K562 (cell line): ENCODE measurements at regions not wholly inside any gene's neighbourhood (a gene's known extent, or its start where the extent isn't known, plus 50 kb on each side); places are given as distances from the start of the nearest gene placed in this dataset.

Experiments used
- ATAC-seq: fragments of 200-7000 bp; cut with Tn5 transposase; 3 replicates; pipeline ENCODE4 v1.9.1; 2020; ENCODE audit warnings: moderate library complexity
- BruUV-seq: library from RNA; stranded (reverse); fragments of 400-500 nt; replicated peaks from 2 replicates; lab custom pipeline; 2021; lab: Mats Ljungman, UMichigan
- CTCF ChIA-PET: fragments of 300-600 bp; formaldehyde crosslinking; extraction: SDS; loops from one replicate; lab custom pipeline; 2021; ENCODE audit warnings: low intra/inter-chr PET ratio; lab: Yijun Ruan, JAX
- POLR2A ChIA-PET: fragments of 300-600, 350-650 bp; sonication (Branson Sonifier 250); formaldehyde crosslinking; extraction: SDS; loops from one replicate; lab custom pipeline; 2021; ENCODE audit warnings: antibody characterized with exemption, inconsistent platforms; lab: Yijun Ruan, JAX
- DNase-seq, 4 experiments: peaks; one replicate each; pipeline versions ENCODE4 v3.0.0 to v3.0.0-alpha.2; 2011 to 2018; ENCODE audit warnings: low spot score in 3 of 4, mixed read lengths in 3 of 4; ENCODE audit errors: extremely low read depth in 1 of 4
- FAIRE-seq: peaks from 2 replicates; lab custom pipeline; 2011; peaks lifted over from hg19 to GRCh38; lab: Jason Lieb, UNC
- H2AFZ ChIP-seq: 2 replicates; pipeline ENCODE4 v1.6.0; 2011; ENCODE audit warnings: low read depth, low read length, control low read depth, inconsistent platforms
- H3K27ac ChIP-seq: fragments of 200-600 bp; 3 replicates; pipeline ENCODE4 v1.8.0; 2011; ENCODE audit warnings: low read depth, mild to moderate bottlenecking, control low read depth, inconsistent platforms, low read length, moderate library complexity, mixed read lengths; ENCODE audit errors: extremely low read depth
- H3K27me3 ChIP-seq, 2 experiments: fragments of 300-600 bp in 1 of 2; 2 replicates in 1 of 2; 3 replicates in 1 of 2; pipeline versions ENCODE4 v1.6.0 to v1.8.0; 2011; ENCODE audit warnings: inconsistent platforms in 2 of 2, low read length in 2 of 2, mild to moderate bottlenecking in 1 of 2, mixed read lengths in 1 of 2, moderate library complexity in 1 of 2; ENCODE audit not compliant: control insufficient read depth in 2 of 2, insufficient read depth in 2 of 2
- H3K36me3 ChIP-seq: fragments of 300-600 bp; 3 replicates; pipeline ENCODE4 v1.8.0; 2011; ENCODE audit warnings: mild to moderate bottlenecking, low read length, inconsistent platforms; ENCODE audit not compliant: control insufficient read depth, insufficient read depth
- H3K4me1 ChIP-seq, 2 experiments: fragments of 200-600 bp in 1 of 2; replicated peaks in 1 of 2; 2 replicates in 1 of 2; 3 replicates in 1 of 2; pipeline versions ENCODE4 v1.5.1 to v1.8.0; 2011; ENCODE audit warnings: inconsistent platforms in 2 of 2, low read length in 2 of 2, mild to moderate bottlenecking in 1 of 2, mixed read lengths in 1 of 2, moderate library complexity in 1 of 2; ENCODE audit not compliant: control insufficient read depth in 2 of 2, insufficient read depth in 2 of 2
- H3K4me2 ChIP-seq: 2 replicates; pipeline ENCODE4 v1.6.1; 2011; ENCODE audit warnings: low read length, control low read depth, inconsistent platforms, mixed read lengths; ENCODE audit not compliant: insufficient read depth
- H3K4me3 ChIP-seq: fragments of 200-600 bp; sonication (generic), shearing (Covaris generic); 2 replicates; pipeline ENCODE4 v1.5.1; 2016; ENCODE audit warnings: control low read depth, inconsistent platforms
- H3K79me2 ChIP-seq: fragments of 200-600 bp; 3 replicates; pipeline ENCODE4 v1.8.0; 2011; ENCODE audit warnings: low read length, inconsistent platforms; ENCODE audit not compliant: control insufficient read depth, insufficient read depth
- H3K9ac ChIP-seq, 2 experiments: 2 replicates each; pipeline versions ENCODE4 v1.6.0 to v1.6.1; 2011; ENCODE audit warnings: low read depth in 2 of 2, low read length in 2 of 2, control low read depth in 1 of 2, inconsistent platforms in 1 of 2, mild to moderate bottlenecking in 1 of 2, mixed read lengths in 1 of 2; ENCODE audit not compliant: insufficient read depth in 1 of 2
- H3K9me1 ChIP-seq: one replicate; pipeline ENCODE4 v1.6.0; 2011; ENCODE audit warnings: inconsistent platforms, mild to moderate bottlenecking, low read length, moderate library complexity; ENCODE audit not compliant: control insufficient read depth, insufficient read depth
- H3K9me3 ChIP-seq: replicated peaks from 2 replicates; pipeline ENCODE4 v1.5.1; 2011; ENCODE audit warnings: low read depth, low read length, inconsistent platforms; ENCODE audit not compliant: control insufficient read depth, insufficient read depth
- H4K20me1 ChIP-seq: replicated peaks from 2 replicates; pipeline ENCODE4 v1.6.1; 2011; ENCODE audit warnings: low read length, inconsistent platforms, mixed read lengths; ENCODE audit not compliant: control insufficient read depth, insufficient read depth
- ASH1L ChIP-seq: fragments of 450-650 bp; IDR thresholded peaks from 2 replicates; pipeline ENCODE4 v1.6.1; 2018; ENCODE audit warnings: borderline replicate concordance, mild to moderate bottlenecking, low read depth; ENCODE audit not compliant: partially characterized antibody
- CEBPB ChIP-seq: fragments of 450-650 bp; IDR thresholded peaks from 2 replicates; pipeline ENCODE4 v1.6.1; 2016; ENCODE audit warnings: missing genetic modification characterization, missing compliant biosample characterization
- RBM39 ChIP-seq: fragments of 200-400 bp; formaldehyde crosslinking; optimal IDR thresholded peaks from 2 replicates; pipeline ENCODE3; 2018; ENCODE audit warnings: low read depth, low read length
- RFX1 ChIP-seq: fragments of 450-650 bp; IDR thresholded peaks from 2 replicates; pipeline ENCODE4 v1.6.1; 2016; ENCODE audit warnings: mild to moderate bottlenecking, moderate library complexity
- YBX1 ChIP-seq: fragments of 450-650 bp; IDR thresholded peaks from 2 replicates; pipeline ENCODE4 v1.7.1; 2016; ENCODE audit warnings: mild to moderate bottlenecking
- ZFP30 ChIP-seq: fragments of 250-450 bp; sonication (Bioruptor Pico); IDR thresholded peaks from 2 replicates; pipeline ENCODE4 v1.8.0; 2022; ENCODE audit warnings: moderate library complexity, mild to moderate bottlenecking, inconsistent platforms, borderline replicate concordance
- ZNF699 ChIP-seq: fragments of 250-450 bp; sonication (Bioruptor Pico); IDR thresholded peaks from 2 replicates; pipeline ENCODE4 v1.8.0; 2021; ENCODE audit warnings: mild to moderate bottlenecking, moderate library complexity; ENCODE audit not compliant: insufficient replicate concordance
- WGBS: fragments of 100-300 bp; shearing (Covaris generic); methylation state at CpG from one replicate; pipeline ENCODE4 v1.1.6; 2016; ENCODE audit warnings: low coverage, mixed read lengths; ENCODE audit not compliant: insufficient coverage; ENCODE audit errors: missing lambda C conversion rate; 5-methylcytosine and 5-hydroxymethylcytosine counted together
- in situ Hi-C: fragments of 300-500 bp; cut with MboI; formaldehyde crosslinking; loops from 4 replicates; pipeline ENCODE4 v1.15.0; 2018; ENCODE audit warnings: inconsistent platforms, mixed read lengths
- intact Hi-C: fragments of 100-400 bp; cut with micrococcal nuclease; formaldehyde crosslinking; loops from 2 replicates; pipeline ENCODE4 v1.14.2; 2022
- TF ChIP-seq, protein P1 (sequence below): fragments of 450-650 bp; formaldehyde crosslinking; IDR thresholded peaks from 2 replicates; pipeline ENCODE4 v1.4.0; 2022; ENCODE audit warnings: missing genetic modification characterization

DNA sequence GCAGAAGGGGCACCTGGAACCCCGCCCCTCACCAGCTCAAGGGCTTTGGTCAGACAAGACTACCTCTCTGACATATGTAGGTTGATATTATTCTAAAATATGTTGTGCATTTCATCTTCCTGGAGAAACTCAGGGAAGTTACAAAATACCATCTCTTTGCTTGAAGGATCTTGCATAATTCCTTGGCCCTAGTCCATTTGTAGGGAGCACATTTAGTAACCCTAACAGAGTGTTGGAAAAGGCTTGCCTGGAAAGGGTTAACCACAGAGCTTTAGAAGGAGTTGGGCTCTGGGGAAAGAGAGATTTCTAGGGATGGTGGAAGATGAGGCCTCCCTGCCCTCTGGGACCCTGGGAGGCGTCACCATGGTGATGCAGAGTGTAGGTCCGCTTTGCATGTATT lies 143.0 kb upstream of the SLC1A4 start:
- BruUV-seq = no TSS peak

DNA sequence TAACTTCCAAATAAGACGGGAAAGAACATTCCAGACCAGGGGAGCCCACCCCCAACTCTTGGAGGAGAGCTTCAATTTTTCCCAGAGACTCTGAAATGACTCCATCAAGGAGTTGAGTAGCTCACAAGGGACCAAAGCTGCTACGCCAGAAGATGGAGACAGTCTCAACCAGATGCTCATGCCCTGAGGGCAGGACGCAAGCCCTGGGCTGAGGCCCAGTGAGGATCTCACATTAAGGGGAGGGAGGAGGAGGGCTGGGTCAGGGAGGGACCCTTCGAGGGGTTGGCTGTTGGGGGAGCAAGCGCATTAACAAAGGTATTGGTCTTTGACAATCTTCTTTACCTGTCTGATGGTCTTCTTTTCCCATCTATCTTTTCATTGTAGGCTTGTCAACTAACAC lies 141.3 kb upstream of the SLC1A4 start:
- ATAC-seq (no peak), DNase-seq (no peak)
- Histone ChIP-seq H3K4me2 (no peak overlapping the region), H3K9ac (no peak overlapping the region), H3K36me3 (no peaks in the 10 kb centered on the region), H3K27ac (no peak overlapping the region), H2AFZ (peak overlapping the region; percentile 33; the same call in 1 of the 2 replicates), H4K20me1 (no peaks in the 10 kb centered on the region), H3K4me1 (peaks cover 0 to 13% of the 10 kb centered on the region in 2 experiments; a peak in 3 of 5 replicates), H3K79me2 (no peaks in the 10 kb centered on the region), H3K9me3 (no peaks in the 10 kb centered on the region), H3K27me3 (no peaks in the 10 kb centered on the region), H3K4me3 (no peak overlapping the region), H3K9me1 (no peaks in the 10 kb centered on the region)
- POLR2A ChIA-PET = interaction anchor here (1.0 kb wide), 1 partner anchor 767 kb away, joined by 3 read pairs; no protein-coding TSS in a partner anchor
- intact Hi-C loops = no loop called here
- CTCF ChIA-PET = no interaction called here
- TF ChIP-seq ASH1L = no peak
- no peak for TF ChIP-seq ZNF699 (CRISPR knock-in tag)
- no peak for TF ChIP-seq YBX1
- TF ChIP-seq, protein P1, sequence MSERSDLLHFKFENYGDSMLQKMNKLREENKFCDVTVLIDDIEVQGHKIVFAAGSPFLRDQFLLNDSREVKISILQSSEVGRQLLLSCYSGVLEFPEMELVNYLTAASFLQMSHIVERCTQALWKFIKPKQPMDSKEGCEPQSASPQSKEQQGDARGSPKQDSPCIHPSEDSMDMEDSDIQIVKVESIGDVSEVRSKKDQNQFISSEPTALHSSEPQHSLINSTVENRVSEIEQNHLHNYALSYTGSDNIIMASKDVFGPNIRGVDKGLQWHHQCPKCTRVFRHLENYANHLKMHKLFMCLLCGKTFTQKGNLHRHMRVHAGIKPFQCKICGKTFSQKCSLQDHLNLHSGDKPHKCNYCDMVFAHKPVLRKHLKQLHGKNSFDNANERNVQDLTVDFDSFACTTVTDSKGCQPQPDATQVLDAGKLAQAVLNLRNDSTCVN (CRISPR knock-in tag) = no peak
- TF ChIP-seq, all 486 proteins: peak for 0
- no peak for FAIRE-seq
- no TSS peak for BruUV-seq
- 34% methylated on average over 5 of the region's 5 CpGs for WGBS
- in situ Hi-C loops = no loop called here

More for the DNA sequence above, 143.0 kb upstream of the SLC1A4 start:
- TF ChIP-seq CEBPB (tag) (peak; percentile 47), RBM39 (no peak), RFX1 (peak; percentile 12; the same call in 1 of the 2 replicates), ZFP30 (no peak)
- in situ Hi-C loops (no loop called here), intact Hi-C loops (no loop called here)
- CTCF ChIA-PET = no interaction called here
- Histone ChIP-seq H3K4me3 (no peak overlapping the region), H3K27me3 (no peaks in the 10 kb centered on the region), H3K9me1 (no peaks in the 10 kb centered on the region), H3K27ac (no peak overlapping the region), H4K20me1 (no peaks in the 10 kb centered on the region), H3K9me3 (no peaks in the 10 kb centered on the region), H3K36me3 (no peaks in the 10 kb centered on the region), H3K79me2 (no peaks in the 10 kb centered on the region), H3K9ac (no peak overlapping the region), H3K4me1 (peaks cover 0 to 6% of the 10 kb centered on the region in 2 experiments; a peak in 1 of 5 replicates), H2AFZ (no peak overlapping the region), H3K4me2 (no peak overlapping the region)
- POLR2A ChIA-PET = no interaction called here
- FAIRE-seq = no peak
- DNase-seq = no peak
- ATAC-seq = no peak
- 36% methylated on average over 3 of the region's 3 CpGs for WGBS
